NCI-H82 (cell line): ENCODE measurements at regions not wholly inside any gene's neighbourhood (a gene's known extent, or its start where the extent isn't known, plus 50 kb on each side); places are given as distances from the start of the nearest gene placed in this dataset.
"Not testable (repeated sequence)": the region's sequence is repeated elsewhere in the genome, so short reads cannot be mapped to it uniquely, and the experiment has no call there.

Experiments
- DNase-seq: peaks from one replicate; lab custom pipeline; 2025; lab: John Stamatoyannopoulos, UW

DNA sequence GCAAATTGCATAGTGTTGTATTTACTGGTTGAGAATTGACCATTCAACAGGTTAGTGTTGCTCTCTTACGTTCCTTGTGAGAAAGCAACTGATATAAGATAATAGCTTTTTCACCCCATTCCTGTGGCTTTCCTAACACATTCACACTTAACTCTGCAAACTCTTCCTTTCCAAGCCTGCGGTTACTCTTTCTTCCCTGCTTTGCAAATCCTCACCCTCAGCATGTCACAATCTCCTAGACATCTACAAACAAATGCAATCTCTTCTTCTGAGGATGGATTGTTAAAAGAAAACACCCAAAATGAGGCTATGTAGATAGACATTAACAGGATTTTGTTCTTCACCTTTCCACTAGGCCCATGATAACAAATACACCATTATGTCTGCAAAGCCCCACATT is 771.7 kb upstream of the PCDH7 start:
- DNase-seq: no peak

DNA sequence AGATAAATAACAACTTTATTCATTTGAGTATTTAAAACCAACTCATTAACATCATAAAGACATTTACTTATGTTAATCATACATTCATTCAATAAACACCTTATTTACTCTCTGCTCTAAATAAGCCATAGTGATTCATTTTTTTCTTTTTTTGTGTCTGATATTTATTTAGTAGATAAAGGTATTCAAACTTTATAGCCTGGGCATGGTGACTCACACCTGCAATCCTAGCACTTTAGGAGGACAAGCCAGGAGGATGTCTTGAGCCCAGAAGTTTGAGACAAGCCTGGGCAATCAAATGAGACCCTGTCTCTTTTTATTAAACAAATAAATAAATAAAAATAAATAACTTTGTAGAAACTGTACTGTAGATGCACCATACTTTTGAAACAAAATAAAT is 771.3 kb upstream of the PCDH7 start:
- no peak for DNase-seq

DNA sequence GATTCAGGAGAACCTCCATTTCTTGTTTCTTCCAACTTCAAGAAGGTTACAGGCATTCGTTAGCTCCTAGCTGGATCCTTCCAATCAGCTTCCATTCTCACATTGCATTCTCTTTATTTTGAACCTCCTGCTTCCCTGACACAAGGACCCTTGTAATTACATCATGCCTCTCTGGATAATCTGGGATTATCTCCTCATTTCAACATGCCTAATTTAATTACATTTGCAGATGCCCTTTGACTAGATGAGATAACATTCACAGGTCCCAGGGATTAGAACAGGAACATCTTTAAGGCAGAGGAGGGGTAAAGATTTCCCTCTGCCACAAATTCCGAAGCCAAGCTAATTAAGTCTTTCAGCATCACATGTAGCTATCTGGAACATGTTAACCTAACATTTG is 753.8 kb upstream of the PCDH7 start:
- DNase-seq: peak; percentile 91

DNA sequence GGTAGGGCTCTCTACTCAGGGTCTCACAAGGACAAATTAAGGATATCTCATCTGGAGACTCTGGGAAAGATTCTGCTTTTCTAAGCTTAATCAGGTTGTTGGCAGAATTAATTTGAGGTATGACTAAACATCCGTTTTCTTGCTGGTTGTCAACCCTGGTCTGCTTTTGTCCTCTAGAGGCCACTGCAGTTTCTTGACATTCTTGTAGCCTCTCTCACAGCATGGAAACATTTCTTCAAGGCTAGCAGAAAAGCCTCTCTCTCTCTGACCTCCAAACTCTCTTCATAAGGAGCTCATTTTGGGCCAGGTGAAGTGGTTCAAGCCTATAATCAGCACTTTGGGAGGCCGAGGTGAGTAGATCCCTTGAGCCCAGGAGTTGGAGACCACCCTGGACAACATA is 749.5 kb upstream of the PCDH7 start:
- no peak for DNase-seq

DNA sequence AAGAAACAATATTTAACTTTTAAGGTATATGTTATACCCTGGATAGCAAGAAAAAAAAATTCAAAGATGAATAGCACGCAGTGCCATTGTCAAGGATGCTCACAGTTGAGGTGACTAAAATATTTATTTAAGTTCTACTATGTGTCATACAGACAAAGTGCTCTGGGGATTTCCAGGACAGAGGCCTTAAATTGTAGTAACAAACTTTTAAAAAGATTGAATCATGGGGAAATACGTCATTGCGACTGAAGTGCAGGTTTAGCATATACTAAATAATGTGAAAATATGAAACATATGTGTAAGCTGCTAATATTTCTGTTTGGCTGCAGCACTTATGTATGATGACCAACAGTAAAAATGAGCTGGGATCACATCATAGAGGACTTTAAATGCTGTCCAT is 748.0 kb upstream of the PCDH7 start:
- DNase-seq: no peak

DNA sequence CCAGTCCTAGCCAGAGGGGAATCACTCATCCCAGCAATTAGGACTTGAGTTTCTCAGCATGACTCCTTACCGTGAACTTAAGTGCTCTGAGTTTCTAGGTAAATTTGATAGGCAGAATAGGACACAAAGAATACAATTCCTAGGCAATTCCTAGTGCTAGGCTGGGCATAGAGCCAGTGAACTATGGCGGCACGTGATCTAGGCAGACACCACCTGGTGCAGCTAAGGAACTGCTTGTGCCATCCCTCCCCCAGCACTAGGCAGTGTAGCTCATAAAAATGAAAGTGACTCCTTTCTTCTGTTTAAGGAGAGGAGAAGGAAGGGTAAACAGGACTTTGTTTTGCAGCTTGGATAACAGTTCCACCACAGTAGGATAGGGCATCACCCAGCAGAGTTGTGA is 736.3 kb upstream of the PCDH7 start:
- no peak for DNase-seq

DNA sequence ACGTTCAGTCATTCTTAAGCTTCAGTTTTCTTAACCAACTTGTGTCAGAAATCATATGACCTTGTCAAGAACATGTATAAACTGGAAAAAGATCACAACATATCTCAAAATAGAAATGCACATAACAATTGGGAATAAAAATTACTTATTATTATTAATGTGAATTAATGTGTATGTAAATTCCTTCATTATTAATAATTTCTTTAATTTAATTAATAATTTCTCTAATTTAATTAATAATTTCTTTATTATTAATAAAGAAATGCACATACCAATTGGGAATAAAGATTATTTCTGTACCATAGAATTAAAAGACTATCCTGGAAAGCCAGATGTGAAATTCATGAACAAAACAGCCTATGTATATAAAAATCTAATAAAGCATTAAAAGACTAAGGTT is 718.5 kb upstream of the PCDH7 start:
- DNase-seq: no peak

DNA sequence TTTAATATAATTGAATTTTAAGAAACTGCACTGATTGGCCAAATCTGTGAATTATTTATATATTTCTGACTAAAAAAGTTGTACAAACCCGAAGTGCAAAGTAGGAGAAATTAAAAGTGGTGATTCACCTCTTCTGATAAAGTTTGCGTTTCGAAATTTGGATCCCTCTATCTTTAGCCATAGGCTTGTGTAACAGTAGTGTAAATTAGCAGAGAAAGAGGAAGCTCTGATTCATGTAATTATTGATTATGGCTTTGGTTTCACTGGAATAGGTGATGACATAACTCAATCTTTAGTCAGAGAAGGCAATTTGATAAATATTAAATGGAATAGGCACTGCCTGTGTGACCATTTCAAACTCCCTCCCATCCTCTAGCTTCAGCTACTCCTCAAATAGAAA is 717.8 kb upstream of the PCDH7 start:
- DNase-seq: no peak

DNA sequence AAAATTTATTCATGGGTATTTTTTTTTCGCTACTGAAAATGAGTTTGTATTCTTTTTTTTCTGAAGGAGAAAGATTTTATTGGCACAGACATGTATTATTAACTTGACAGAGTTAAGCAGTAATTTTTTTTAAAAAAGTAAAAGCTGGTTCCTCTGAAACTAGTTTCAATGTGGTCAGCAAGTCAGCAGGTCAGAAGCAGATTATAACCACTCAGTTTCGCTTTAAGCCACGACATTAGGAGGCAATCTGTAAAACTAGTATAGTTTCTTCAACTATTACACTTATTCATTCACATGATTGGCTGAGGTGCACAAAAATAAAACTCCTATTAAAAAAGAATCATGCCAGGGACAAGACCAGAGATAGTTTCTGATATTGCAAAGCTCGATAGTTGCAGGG is 714.2 kb upstream of the PCDH7 start:
- no peak for DNase-seq

DNA sequence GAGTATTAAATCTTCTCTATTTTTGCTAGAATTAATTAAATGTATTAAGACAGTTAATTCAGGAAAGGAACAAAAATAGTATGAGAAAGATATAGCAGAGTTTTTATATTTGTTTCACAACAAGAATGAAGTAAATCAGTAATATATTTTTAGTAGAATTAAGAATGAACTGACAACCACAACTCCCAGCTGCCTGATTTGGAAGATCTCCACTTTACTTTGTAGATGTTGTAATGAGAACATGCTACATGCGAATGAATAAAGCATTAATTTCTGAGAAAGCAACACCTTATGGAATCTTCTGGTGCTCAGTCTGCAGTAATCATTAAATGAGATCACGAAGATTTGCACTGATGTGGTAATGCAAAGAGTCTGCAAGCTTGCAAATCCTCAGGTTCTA is 695.6 kb upstream of the PCDH7 start:
- DNase-seq: no peak

DNA sequence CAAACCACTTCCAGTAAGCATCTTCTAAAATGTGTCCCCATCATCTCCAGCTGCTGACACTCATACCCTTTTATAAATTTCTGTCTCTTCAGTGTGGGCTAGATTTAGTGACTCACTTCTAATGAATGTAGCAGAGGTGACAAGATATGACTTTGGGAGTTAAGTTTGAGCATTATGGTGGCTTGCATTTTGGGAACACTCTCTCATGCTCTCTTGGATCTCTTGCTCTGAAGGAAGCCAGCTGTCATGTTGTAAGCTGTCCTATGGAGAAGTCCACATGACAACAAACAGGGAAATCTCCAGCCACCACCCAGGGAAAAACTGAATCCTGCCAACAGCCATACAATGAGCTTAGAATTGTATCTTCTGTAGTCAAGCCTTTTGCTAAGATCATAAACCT is 691.3 kb upstream of the PCDH7 start:
- DNase-seq: no peak

DNA sequence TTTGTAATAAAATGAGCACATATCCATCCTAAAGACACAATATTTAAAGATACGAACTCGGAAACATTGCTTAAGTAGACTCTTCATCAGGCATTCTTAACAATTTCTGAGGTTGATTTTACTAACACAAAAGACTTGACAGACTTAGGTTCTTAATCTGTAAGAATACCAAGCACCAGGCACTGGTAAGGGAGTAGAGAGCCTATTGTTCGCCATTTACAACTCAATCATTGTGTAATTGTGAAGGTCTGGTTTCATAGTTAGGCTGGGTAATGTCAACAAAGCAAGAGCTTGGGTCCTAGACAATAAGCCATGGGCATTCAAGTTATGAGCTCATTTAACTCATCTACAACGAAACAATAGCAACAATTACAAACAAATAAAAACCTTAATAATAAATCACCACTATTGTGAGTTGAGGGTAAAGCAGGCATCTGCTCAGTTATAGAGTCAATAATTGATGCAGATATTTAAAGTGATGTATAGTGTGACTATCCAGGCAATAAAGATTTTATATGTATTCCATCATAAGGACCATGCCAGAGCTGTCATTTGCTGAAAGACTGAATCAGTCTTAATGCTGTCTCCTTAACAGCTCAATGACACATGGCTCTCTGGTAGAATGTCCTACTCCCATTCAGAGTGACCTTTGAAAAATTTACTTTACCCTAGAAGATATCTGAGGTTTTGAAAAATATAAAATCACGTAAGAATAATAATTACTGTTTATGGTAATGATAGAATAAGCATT is 664.0 kb upstream of the PCDH7 start:
- no peak for DNase-seq

DNA sequence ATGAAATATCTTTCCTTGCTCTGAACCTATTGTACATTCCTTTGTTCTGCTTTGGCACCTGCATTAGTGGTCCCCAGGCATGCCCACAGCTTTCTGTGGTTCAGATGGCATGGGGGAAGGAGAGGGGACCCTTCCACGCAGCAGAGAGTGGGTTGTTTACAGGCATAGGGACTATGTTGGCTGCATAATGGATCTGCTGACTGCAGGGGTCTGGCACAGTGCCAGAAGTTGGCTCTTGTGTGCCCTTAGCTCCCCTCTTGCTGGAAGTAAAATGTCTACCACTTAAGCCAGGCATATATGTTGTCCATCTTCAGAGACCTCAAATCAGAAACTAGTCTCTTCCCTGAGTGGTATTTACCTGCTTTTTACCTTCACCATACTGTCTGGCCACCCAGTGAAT is 651.9 kb upstream of the PCDH7 start:
- DNase-seq: peak; percentile 56

DNA sequence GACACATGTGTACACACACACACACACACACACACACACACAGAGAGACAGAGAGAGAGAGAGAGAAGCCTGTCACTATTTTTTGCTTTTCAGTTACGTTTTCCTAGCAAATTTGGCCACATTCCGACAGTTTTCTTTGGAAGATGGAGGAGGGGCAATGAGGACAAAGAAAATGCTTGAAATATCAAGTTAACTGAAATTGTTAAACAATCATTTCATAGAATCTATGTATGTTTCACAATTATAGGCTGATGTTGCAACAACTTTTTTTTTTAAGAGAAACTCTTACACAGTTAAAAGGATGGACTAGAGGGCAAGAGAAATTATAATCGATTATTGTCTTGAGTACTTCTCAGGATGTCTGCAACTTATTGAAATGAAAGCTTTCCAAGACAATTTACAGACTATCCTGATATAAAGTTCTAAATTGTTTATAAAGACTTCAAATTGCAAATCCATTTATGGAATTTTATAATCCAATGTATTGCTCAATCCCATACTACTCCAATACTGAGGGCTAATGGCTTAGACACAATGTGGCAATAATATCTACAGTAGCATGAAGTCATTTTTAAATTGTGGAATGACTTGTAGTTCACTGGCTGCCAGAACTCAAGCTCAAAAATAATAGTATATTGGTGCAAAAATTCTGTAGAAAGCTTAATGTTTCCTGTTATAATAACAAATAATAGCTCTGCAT is 647.0 kb upstream of the PCDH7 start:
- no peak for DNase-seq

DNA sequence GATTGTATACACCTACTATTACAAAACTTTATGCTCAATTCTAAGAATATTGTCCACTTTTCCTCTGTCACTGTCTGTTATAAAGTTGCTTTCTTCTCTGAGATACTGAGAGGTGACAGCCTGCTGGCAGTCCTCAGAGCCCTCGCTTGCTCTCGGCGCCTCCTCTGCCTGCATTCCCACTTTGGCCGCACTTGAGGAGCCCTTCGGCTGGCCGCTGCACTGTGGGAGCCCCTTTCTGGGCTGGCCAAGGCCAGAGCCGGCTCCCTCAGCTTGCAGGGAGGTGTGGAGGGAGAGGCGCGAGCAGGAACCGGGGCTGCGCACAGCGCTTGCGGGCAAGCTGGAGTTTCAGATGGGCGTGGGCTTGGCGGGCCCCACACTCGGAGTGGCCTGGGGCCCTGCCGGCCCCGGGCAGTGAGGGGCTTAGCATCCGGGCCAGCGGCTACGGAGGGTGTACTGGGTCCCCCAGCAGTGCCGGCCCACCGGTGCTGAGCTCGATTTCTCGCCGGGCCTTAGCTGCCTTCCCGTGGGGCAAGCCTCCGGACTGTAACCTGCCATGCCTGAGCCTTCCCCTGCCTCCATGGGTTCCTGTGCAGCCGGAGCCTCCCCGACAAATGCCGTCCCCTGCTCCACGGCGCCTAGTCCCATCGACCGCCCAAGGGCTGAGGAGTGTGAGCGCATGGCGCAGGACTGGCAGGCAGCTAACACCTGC is 627.6 kb upstream of the PCDH7 start:
- not testable (repeated sequence) for DNase-seq

DNA sequence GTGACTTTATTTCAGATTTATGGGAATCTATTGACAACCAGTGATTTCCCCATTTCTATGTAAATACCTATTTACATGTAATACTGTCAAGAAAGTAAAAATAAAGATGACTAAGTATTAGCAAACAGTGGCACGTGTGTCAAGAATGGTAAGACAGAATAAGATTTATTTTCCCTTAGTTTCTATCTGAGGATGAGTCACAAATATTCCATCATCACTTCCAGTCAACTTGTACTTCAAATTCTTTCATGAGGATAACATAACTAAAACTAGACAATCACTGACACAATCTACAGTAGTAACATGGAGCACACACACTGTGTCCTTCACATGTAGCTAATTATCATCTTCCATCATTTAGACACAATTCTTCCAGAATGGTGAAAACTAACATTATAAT is 625.3 kb upstream of the PCDH7 start:
- DNase-seq: no peak

DNA sequence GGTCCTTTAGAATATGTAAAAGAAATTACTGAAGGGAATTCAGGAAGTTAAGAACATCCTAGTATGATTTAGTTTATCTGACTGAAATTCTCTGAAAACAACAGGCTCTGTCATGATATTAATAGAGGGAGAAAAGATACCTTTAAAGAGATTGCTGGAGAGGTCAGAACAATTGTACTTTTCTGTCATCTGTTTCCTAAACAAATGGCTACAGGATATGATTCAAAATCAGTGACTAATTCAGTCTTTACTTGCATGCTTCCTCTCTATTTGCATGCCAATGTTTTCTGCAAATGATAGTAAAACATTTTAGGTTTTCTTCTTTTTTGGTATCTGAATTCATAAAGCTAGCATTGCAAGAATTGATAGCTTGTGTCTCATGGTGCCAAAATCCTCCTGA is 616.7 kb upstream of the PCDH7 start:
- DNase-seq: no peak

DNA sequence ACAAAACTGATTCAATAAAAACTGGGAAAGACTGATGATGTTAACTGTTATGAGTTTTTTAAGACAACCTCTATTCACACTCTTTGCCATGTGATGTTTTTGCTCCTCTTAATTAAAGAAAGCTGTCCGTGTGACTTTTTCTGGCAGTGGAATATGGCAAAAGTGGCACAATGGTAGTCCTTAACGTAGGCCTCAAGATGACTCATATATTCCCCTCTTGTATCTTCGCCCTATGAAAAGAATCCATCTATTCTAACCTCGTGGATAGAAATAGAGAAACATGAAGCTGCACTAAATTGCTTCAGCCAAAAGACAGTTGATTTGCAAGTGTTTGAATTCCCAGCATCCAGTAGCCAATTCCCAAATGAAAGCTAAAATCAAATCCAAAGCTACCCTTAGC is 603.8 kb upstream of the PCDH7 start:
- DNase-seq: no peak

DNA sequence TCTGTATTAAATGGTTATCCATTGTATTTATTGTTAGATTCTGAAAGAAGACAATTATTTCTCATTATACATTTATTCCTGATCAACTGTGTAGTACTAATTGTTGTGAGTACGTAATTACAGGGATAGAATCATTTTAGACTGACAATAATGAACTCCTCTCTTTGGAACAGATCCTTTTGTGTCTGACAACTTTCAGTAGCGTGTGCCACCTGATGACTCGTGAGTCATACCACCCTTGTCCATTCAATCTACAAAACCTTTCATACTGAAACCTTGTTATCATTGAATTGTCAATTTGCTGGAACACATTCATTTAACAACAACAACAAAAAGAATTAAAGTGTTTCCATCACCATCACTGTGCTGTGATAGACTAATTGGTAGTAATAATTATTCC is 602.7 kb upstream of the PCDH7 start:
- DNase-seq: no peak

DNA sequence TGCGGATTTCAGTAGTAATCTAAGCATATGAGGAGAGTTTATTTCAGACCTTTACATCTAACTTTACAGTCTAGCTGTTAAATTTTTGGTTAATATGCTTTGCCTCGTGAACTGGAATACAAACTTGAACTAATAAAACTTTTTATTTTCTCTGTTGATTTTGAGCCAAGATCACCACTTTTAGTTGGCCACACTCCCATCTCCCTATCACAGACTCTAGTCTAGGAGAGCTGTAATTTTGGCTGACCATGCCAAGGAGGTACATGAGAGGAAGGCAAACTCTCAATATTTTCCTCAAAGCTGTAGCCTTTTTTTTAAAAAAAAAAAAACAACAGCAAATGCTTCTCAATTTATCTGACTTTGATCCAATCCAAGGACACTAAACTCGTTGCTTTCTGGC is 597.5 kb upstream of the PCDH7 start:
- DNase-seq: no peak

DNA sequence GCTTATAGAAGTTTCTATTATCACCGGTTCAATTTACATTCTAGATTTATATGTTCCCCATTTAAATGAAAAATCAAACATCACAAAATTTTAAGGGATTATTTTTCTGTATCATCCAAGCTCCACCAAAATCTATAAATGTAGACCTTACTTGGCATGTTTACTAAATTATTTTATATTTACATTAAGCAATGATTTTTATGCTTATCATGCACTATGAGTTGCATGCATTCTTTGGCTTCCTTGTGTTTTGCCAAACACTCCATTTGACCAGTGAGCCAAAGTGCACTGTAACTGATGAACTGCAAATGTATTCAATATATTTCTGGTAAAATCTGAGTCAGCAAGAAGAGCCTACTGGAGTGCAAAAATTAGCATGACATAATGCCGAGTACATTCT is 595.5 kb upstream of the PCDH7 start:
- not testable (repeated sequence) for DNase-seq

DNA sequence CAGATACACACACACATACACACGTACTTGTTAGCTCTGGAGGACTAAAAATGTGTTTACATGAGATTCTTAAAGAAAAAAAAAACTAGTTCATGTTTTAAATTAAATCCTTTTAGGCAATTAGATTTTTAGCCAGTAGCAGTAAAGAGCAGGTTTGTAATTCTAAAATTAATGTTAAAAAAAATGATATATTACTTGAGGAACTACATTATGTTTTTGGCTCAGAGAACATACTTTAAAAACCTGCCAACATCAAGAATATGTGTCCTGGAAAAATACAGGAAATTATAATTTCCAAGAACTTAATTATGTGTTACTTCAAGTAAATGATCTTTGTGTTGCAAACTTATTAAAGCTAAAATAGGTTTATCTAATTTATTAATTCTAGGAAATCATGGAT is 594.3 kb upstream of the PCDH7 start:
- DNase-seq: no peak

DNA sequence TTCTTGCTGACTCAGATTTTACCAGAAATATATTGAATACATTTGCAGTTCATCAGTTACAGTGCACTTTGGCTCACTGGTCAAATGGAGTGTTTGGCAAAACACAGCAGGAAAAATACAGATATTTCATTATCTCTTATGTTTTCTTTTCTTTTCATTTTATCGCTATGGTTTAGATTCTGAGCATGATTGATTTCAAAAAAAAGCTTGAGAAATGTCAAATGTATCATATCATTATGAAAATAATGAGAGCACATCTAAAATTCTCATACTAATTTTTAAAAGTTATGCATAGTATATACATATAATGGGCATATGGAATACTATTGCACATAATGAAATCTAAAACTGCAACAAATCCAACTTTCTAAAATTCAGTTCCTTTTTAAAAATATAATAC is 593.8 kb upstream of the PCDH7 start:
- DNase-seq: no peak
